Neural cell (in vitro differentiated cells): ENCODE measurements at regions not wholly inside any gene's neighbourhood (a gene's known extent, or its start where the extent isn't known, plus 50 kb on each side); places are given as distances from the start of the nearest gene placed in this dataset.

Experiments
- H2AFZ ChIP-seq: fragments of 200-600, 300-800 bp; sonication (generic), shearing (Covaris generic); 2 replicates; pipeline ENCODE4 v1.6.0; 2014; ENCODE audit warnings: low read depth, mild to moderate bottlenecking, antibody characterized with exemption, low read length, moderate library complexity
- H3F3A ChIP-seq: fragments of 200-600 bp; shearing (Covaris generic); 2 replicates; pipeline ENCODE4 v1.6.1; 2016; ENCODE audit warnings: mild to moderate bottlenecking, moderate library complexity, mixed read lengths, antibody characterized with exemption, low read length; ENCODE audit not compliant: insufficient read depth, poor library complexity, severe bottlenecking
- H3K27ac ChIP-seq: fragments of 200-600, 300-800 bp; sonication (generic), shearing (Covaris generic); 2 replicates; pipeline ENCODE4 v1.5.1; 2014; ENCODE audit warnings: mild to moderate bottlenecking, low read length, moderate library complexity
- H3K27me3 ChIP-seq: fragments of 300-800, 200-600 bp; sonication (generic), shearing (Covaris generic); 2 replicates; pipeline ENCODE4 v1.6.0; 2014; ENCODE audit warnings: mild to moderate bottlenecking, low read depth, low read length, moderate library complexity; ENCODE audit not compliant: insufficient read depth
- H3K36me3 ChIP-seq: fragments of 300-800, 200-600 bp; sonication (generic), shearing (Covaris generic); 2 replicates; pipeline ENCODE4 v1.5.1; 2014; ENCODE audit warnings: mild to moderate bottlenecking, antibody characterized with exemption, low read length, moderate library complexity; ENCODE audit not compliant: insufficient read depth
- H3K4me2 ChIP-seq: fragments of 300-800, 200-600 bp; sonication (generic), shearing (Covaris generic); 2 replicates; pipeline ENCODE4 v1.6.0; 2014; ENCODE audit warnings: mild to moderate bottlenecking, low read length
- H3K4me3 ChIP-seq: fragments of 300-800, 200-600 bp; sonication (generic), shearing (Covaris generic); 2 replicates; pipeline ENCODE4 v1.5.1; 2014; ENCODE audit warnings: mild to moderate bottlenecking, low read length, moderate library complexity
- H3K79me2 ChIP-seq: fragments of 200-600 bp; shearing (Covaris generic); replicated peaks from 2 replicates; pipeline ENCODE4 v1.6.0; 2014; ENCODE audit warnings: mild to moderate bottlenecking, low read length, moderate library complexity; ENCODE audit not compliant: insufficient read depth
- H3K9ac ChIP-seq: fragments of 300-800, 200-600 bp; sonication (generic), shearing (Covaris generic); 2 replicates; pipeline ENCODE4 v1.6.1; 2016; ENCODE audit warnings: mild to moderate bottlenecking, low read length, mixed read lengths
- H3K9me2 ChIP-seq: fragments of 200-600 bp; shearing (Covaris generic); 2 replicates; pipeline ENCODE4 v1.6.1; 2016; ENCODE audit warnings: mild to moderate bottlenecking, low read length, mixed read lengths; ENCODE audit not compliant: insufficient read depth
- H3K9me3 ChIP-seq: fragments of 200-600, 300-800 bp; sonication (generic), shearing (Covaris generic); 2 replicates; pipeline ENCODE4 v1.6.1; 2016; ENCODE audit warnings: mild to moderate bottlenecking, mixed run types, low read length, moderate library complexity, mixed read lengths
- H4K20me1 ChIP-seq: fragments of 200-600 bp; shearing (Covaris generic); 2 replicates; pipeline ENCODE4 v1.6.1; 2016; ENCODE audit warnings: mild to moderate bottlenecking, mixed run types; ENCODE audit not compliant: insufficient read depth
- EP300 ChIP-seq: fragments of 450-650 bp; conservative IDR thresholded peaks from 2 replicates; pipeline ENCODE4 v1.6.1; 2014; ENCODE audit warnings: antibody characterized with exemption, mild to moderate bottlenecking, moderate library complexity; ENCODE audit not compliant: poor library complexity, severe bottlenecking
- EZH2 ChIP-seq: fragments of 200-600, 300-800 bp; shearing (Covaris generic), sonication (generic); IDR thresholded peaks from 2 replicates; pipeline ENCODE4 v1.6.1; 2014; ENCODE audit warnings: antibody characterized with exemption, low read length, borderline replicate concordance, mild to moderate bottlenecking; ENCODE audit not compliant: insufficient read depth, poor library complexity, severe bottlenecking
- MXI1 ChIP-seq: fragments of 450-650 bp; conservative IDR thresholded peaks from 2 replicates; pipeline ENCODE4 v1.6.1; 2014; ENCODE audit warnings: antibody characterized with exemption, mild to moderate bottlenecking; ENCODE audit not compliant: poor library complexity, severe bottlenecking
- POLR2AphosphoS5 ChIP-seq: IDR thresholded peaks from 2 replicates; pipeline ENCODE4 v1.6.1; 2012
- RAD21 ChIP-seq: fragments of 450-650 bp; conservative IDR thresholded peaks from 2 replicates; pipeline ENCODE4 v1.6.1; 2014; ENCODE audit warnings: antibody characterized with exemption, mild to moderate bottlenecking, moderate library complexity
- SMC3 ChIP-seq: fragments of 450-650 bp; conservative IDR thresholded peaks from 2 replicates; pipeline ENCODE4 v1.6.1; 2014; ENCODE audit warnings: antibody characterized with exemption, mild to moderate bottlenecking, moderate library complexity; ENCODE audit not compliant: poor library complexity
- TAF1 ChIP-seq: IDR thresholded peaks from 2 replicates; pipeline ENCODE4 v1.6.1; 2012; ENCODE audit warnings: low read depth
- TF ChIP-seq, protein P1 (sequence below): fragments of 450-650 bp; IDR thresholded peaks from 2 replicates; pipeline ENCODE4 v1.5.1; 2014; ENCODE audit warnings: antibody characterized with exemption, mild to moderate bottlenecking, moderate library complexity; ENCODE audit not compliant: poor library complexity, severe bottlenecking
- TF ChIP-seq, protein P2 (sequence below): IDR thresholded peaks from 2 replicates; pipeline ENCODE4 v1.6.1; 2012; ENCODE audit warnings: borderline replicate concordance

DNA sequence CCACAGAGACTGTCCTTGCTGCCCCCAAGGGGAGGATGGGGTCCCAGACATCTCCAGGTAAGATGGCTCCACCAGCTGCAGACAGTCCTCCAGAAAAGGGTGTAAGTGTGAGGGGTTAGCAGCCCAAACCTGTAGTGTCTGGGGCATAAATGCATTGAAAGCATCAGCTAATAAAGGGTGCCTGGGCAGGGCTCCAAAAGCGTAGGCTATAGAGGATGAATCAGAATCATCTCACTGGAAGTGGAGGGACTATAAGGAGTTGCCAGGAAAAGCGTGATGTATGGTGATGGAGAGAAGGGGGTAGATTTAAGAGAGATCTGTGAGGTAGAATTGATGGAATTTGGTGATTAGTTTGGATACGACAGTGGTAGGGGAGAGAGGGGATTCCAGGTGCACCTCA lies 79.9 kb upstream of the ONECUT1 start:
- TF ChIP-seq, protein P1, sequence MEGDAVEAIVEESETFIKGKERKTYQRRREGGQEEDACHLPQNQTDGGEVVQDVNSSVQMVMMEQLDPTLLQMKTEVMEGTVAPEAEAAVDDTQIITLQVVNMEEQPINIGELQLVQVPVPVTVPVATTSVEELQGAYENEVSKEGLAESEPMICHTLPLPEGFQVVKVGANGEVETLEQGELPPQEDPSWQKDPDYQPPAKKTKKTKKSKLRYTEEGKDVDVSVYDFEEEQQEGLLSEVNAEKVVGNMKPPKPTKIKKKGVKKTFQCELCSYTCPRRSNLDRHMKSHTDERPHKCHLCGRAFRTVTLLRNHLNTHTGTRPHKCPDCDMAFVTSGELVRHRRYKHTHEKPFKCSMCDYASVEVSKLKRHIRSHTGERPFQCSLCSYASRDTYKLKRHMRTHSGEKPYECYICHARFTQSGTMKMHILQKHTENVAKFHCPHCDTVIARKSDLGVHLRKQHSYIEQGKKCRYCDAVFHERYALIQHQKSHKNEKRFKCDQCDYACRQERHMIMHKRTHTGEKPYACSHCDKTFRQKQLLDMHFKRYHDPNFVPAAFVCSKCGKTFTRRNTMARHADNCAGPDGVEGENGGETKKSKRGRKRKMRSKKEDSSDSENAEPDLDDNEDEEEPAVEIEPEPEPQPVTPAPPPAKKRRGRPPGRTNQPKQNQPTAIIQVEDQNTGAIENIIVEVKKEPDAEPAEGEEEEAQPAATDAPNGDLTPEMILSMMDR, result no peak
- TF ChIP-seq, protein P2, sequence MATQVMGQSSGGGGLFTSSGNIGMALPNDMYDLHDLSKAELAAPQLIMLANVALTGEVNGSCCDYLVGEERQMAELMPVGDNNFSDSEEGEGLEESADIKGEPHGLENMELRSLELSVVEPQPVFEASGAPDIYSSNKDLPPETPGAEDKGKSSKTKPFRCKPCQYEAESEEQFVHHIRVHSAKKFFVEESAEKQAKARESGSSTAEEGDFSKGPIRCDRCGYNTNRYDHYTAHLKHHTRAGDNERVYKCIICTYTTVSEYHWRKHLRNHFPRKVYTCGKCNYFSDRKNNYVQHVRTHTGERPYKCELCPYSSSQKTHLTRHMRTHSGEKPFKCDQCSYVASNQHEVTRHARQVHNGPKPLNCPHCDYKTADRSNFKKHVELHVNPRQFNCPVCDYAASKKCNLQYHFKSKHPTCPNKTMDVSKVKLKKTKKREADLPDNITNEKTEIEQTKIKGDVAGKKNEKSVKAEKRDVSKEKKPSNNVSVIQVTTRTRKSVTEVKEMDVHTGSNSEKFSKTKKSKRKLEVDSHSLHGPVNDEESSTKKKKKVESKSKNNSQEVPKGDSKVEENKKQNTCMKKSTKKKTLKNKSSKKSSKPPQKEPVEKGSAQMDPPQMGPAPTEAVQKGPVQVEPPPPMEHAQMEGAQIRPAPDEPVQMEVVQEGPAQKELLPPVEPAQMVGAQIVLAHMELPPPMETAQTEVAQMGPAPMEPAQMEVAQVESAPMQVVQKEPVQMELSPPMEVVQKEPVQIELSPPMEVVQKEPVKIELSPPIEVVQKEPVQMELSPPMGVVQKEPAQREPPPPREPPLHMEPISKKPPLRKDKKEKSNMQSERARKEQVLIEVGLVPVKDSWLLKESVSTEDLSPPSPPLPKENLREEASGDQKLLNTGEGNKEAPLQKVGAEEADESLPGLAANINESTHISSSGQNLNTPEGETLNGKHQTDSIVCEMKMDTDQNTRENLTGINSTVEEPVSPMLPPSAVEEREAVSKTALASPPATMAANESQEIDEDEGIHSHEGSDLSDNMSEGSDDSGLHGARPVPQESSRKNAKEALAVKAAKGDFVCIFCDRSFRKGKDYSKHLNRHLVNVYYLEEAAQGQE, result no peak
- TF ChIP-seq RAD21 (no peak), EP300 (no peak), EZH2 (no peak), POLR2AphosphoS5 (no peak), MXI1 (no peak), TAF1 (no peak), SMC3 (no peak)
- Histone ChIP-seq H3K27me3 (no peaks in the 10 kb centered on the region), H4K20me1 (no peaks in the 10 kb centered on the region), H3K79me2 (no peaks in the 10 kb centered on the region), H3K4me2 (no peak overlapping the region), H3K9me3 (no peaks in the 10 kb centered on the region), H3K36me3 (no peaks in the 10 kb centered on the region), H2AFZ (no peak overlapping the region), H3K27ac (no peak overlapping the region), H3F3A (no peaks in the 10 kb centered on the region), H3K9me2 (no peaks in the 10 kb centered on the region), H3K4me3 (no peak overlapping the region), H3K9ac (no peak overlapping the region)

DNA sequence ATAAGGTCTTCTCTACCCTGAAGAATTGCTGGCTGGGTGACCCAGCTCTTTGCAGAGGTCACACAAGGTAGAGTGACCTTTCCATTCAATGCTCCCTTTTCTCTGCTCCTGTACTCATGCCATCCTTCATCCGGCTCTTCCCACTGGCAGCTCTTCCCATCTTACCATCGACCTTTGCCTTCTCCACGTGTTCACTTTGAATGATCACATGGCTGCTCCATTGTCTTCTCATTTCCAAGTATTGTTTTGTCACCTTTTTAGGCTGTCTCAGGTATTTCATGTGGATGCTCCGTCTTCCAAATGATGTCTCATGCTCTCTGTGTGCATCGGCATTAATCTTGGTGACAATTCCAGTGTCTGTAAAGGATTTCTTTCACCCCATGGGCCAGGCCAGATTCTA lies 76.6 kb upstream of the ONECUT1 start:
- Histone ChIP-seq H3K4me3 (no peak overlapping the region), H2AFZ (no peak overlapping the region), H3K9me2 (no peaks in the 10 kb centered on the region), H4K20me1 (no peaks in the 10 kb centered on the region), H3K27me3 (no peaks in the 10 kb centered on the region), H3K9ac (no peak overlapping the region), H3K27ac (no peak overlapping the region), H3F3A (no peaks in the 10 kb centered on the region), H3K4me2 (no peak overlapping the region), H3K9me3 (no peaks in the 10 kb centered on the region), H3K36me3 (no peaks in the 10 kb centered on the region), H3K79me2 (no peaks in the 10 kb centered on the region)
- TF ChIP-seq, protein P2, result no peak
- TF ChIP-seq EP300, result no peak
- no peak for TF ChIP-seq POLR2AphosphoS5
- no peak for TF ChIP-seq MXI1
- no peak for TF ChIP-seq TAF1
- no peak for TF ChIP-seq EZH2
- no peak for TF ChIP-seq SMC3
